ENCODE measurements at regions not wholly inside any gene's neighbourhood (a gene's known extent, or its start where the extent isn't known, plus 50 kb on each side); places are given as distances from the start of the nearest gene placed in this dataset.

DNA sequence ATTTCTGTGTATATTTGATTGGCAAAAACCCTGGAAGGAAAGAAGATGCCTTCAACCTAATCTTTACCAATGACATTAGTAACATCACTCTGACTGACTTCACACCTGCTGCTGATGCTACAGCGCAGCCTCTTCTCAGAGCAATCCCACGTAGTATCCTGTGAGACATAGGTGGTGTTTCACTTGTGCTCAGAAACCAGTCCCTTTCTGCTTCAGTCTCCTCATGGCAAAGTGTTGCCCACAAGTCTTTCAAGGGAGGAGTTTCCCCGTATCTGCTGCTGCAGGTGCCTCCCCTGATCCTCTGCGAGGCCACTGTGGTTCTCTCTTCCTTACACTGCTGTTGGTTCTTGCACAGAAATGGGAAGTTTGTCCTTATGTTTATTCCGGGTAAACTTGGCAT, 433.2 kb upstream of the TNP1 start:
- no peak overlapping the region for H3K27ac ChIP-seq
- no peaks in the 10 kb centered on the region for H3K4me1 ChIP-seq
- H3K4me2 ChIP-seq (ENCODE audit: low read length), result no peak overlapping the region
- H2AFZ ChIP-seq, result no peak overlapping the region
- no peaks in the 10 kb centered on the region for H3K9me3 ChIP-seq (ENCODE audit: control insufficient read depth, low read length)
- no peak overlapping the region for H3K4me3 ChIP-seq (ENCODE audit: low read depth, low read length)
- H3K27me3 ChIP-seq (ENCODE audit: control insufficient read depth, insufficient read depth, low read length), result no peaks in the 10 kb centered on the region
- H3K9ac ChIP-seq, result no peak overlapping the region
- no peaks in the 10 kb centered on the region for H3K36me3 ChIP-seq (ENCODE audit: control insufficient read depth, insufficient read depth, low read length)
- TF ChIP-seq, protein P1, sequence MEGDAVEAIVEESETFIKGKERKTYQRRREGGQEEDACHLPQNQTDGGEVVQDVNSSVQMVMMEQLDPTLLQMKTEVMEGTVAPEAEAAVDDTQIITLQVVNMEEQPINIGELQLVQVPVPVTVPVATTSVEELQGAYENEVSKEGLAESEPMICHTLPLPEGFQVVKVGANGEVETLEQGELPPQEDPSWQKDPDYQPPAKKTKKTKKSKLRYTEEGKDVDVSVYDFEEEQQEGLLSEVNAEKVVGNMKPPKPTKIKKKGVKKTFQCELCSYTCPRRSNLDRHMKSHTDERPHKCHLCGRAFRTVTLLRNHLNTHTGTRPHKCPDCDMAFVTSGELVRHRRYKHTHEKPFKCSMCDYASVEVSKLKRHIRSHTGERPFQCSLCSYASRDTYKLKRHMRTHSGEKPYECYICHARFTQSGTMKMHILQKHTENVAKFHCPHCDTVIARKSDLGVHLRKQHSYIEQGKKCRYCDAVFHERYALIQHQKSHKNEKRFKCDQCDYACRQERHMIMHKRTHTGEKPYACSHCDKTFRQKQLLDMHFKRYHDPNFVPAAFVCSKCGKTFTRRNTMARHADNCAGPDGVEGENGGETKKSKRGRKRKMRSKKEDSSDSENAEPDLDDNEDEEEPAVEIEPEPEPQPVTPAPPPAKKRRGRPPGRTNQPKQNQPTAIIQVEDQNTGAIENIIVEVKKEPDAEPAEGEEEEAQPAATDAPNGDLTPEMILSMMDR (IDR thresholded peaks at IDR 0.05), result no peak
- H3K79me2 ChIP-seq, result no peaks in the 10 kb centered on the region

DNA sequence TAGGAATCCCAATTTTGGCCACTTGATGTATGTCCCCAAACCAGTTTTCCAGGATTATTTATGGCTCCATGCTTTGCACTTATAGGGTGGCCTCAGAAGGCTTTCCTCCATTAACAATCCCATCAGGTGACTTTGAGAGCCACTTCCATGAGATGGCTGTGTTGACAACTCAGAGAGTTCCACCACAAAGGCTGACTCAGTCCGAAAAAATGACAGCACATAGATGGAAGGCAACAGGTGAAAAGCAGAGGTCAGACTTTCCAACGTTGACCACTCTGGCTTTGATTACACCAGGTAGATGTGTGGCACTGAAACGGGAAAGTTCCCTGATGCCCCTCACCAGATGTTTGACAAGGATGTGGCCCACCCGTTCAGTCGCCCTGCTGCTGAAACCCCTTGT, 431.4 kb upstream of the TNP1 start:
- Histone ChIP-seq H3K9me3 (ENCODE audit: control insufficient read depth, low read length) (no peaks in the 10 kb centered on the region), H3K9ac (no peak overlapping the region), H3K36me3 (ENCODE audit: control insufficient read depth, insufficient read depth, low read length) (no peaks in the 10 kb centered on the region), H3K4me1 (no peaks in the 10 kb centered on the region), H3K4me2 (ENCODE audit: low read length) (no peak overlapping the region), H3K27ac (no peak overlapping the region), H2AFZ (no peak overlapping the region), H3K27me3 (ENCODE audit: control insufficient read depth, insufficient read depth, low read length) (no peaks in the 10 kb centered on the region), H3K4me3 (ENCODE audit: low read depth, low read length) (no peak overlapping the region), H3K79me2 (no peaks in the 10 kb centered on the region)
- TF ChIP-seq, protein P1 (IDR thresholded peaks at IDR 0.05), result no peak

DNA sequence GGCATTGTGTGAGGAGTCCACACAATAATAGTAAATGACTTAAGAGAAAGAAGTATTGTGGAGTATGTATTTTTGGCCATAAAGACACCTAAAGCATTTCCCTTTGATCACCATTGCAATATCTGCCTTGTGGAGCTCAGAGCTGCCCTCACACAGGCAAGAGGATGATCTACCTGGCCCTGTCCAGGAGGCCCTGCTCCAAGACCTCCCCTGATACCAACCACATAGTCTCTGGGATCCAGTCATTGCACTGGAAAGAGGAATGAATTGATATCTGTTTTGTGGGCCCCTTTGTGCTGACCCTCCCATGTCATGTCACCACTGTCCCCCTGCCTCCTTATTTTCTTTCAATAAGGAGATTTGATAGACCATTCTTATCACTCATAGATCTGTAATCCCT, 430.6 kb upstream of the TNP1 start:
- H3K9ac ChIP-seq, result no peak overlapping the region
- H3K27ac ChIP-seq, result no peak overlapping the region
- H3K79me2 ChIP-seq, result no peaks in the 10 kb centered on the region
- H3K4me3 ChIP-seq (ENCODE audit: low read depth, low read length), result no peak overlapping the region
- H3K4me2 ChIP-seq (ENCODE audit: low read length), result no peak overlapping the region
- H2AFZ ChIP-seq, result no peak overlapping the region
- H3K4me1 ChIP-seq, result no peaks in the 10 kb centered on the region
- H3K9me3 ChIP-seq (ENCODE audit: control insufficient read depth, low read length), result no peaks in the 10 kb centered on the region
- TF ChIP-seq, protein P1 (IDR thresholded peaks at IDR 0.05), result no peak
- no peaks in the 10 kb centered on the region for H3K27me3 ChIP-seq (ENCODE audit: control insufficient read depth, insufficient read depth, low read length)
- H3K36me3 ChIP-seq (ENCODE audit: control insufficient read depth, insufficient read depth, low read length), result no peaks in the 10 kb centered on the region

DNA sequence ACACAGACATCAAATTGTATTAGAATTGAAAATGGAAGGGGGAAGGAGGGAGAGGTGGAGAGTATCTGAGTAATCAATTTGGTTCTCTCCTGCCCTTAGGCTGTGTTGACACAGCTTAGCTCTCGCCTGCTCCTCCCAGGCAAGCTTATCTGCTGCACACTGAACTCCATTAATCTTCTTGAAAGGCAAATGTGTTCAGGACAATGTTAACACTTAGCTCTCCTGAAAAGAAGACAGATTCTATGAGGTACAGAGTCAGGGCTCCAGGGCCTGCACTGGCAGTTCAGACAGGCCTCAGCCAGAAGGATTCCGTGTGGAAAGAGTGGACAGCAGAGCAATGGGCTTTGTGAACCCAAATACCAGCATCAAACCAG, 430.0 kb upstream of the TNP1 start:
- Histone ChIP-seq H3K9me3 (ENCODE audit: control insufficient read depth, low read length) (no peaks in the 10 kb centered on the region), H3K27ac (no peak overlapping the region), H3K79me2 (no peaks in the 10 kb centered on the region), H3K4me3 (ENCODE audit: low read depth, low read length) (no peak overlapping the region), H3K36me3 (ENCODE audit: control insufficient read depth, insufficient read depth, low read length) (no peaks in the 10 kb centered on the region), H3K4me1 (no peaks in the 10 kb centered on the region), H3K9ac (no peak overlapping the region), H2AFZ (no peak overlapping the region), H3K4me2 (ENCODE audit: low read length) (no peak overlapping the region), H3K27me3 (ENCODE audit: control insufficient read depth, insufficient read depth, low read length) (no peaks in the 10 kb centered on the region)
- TF ChIP-seq, protein P1 (IDR thresholded peaks at IDR 0.05), result no peak

DNA sequence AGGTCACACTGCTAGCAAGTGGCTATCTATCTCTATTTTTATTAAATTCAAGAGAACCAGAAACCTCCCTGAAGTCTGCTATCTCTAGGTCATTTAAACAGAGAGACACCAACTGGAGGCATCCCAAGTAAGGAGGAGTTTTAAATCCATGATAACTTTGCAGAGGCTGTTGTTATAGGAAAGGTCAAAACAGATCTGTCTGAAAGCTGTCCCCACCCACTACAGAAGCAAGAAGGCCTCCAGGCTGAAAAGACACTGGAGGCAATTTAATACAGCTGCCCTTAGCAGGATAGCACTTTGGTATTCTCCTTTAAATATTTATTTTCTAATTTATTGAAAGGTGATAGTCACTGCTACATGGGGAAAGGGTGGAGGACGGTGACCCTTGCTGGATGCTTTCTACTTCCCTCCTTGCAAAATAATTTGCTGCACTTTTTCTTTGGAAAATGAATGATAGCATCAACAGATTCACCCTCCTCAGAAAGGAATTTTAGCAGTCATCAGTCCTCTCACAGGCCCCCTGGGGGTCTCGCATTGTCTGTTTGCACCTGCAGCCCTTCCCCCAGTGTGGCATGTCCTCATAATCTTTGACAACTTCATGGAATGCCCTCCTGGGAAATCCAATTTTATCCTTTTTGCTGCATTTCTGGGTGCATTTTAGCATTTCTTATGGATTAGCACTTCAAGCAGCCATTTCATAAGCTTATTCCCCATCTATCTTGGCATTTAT, 429.5 kb upstream of the TNP1 start:
- Histone ChIP-seq H3K9ac (no peak overlapping the region), H3K79me2 (no peaks in the 10 kb centered on the region), H3K9me3 (ENCODE audit: control insufficient read depth, low read length) (no peaks in the 10 kb centered on the region), H3K4me1 (no peaks in the 10 kb centered on the region), H3K27me3 (ENCODE audit: control insufficient read depth, insufficient read depth, low read length) (no peaks in the 10 kb centered on the region), H2AFZ (no peak overlapping the region), H3K4me3 (ENCODE audit: low read depth, low read length) (no peak overlapping the region), H3K27ac (no peak overlapping the region), H3K36me3 (ENCODE audit: control insufficient read depth, insufficient read depth, low read length) (no peaks in the 10 kb centered on the region), H3K4me2 (ENCODE audit: low read length) (no peak overlapping the region)
- TF ChIP-seq, protein P1 (IDR thresholded peaks at IDR 0.05), result no peak
